ENCODE measurements at regions not wholly inside any gene's neighbourhood (a gene's known extent, or its start where the extent isn't known, plus 50 kb on each side); places are given as distances from the start of the nearest gene placed in this dataset.
"Not testable (repeated sequence)": the region's sequence is repeated elsewhere in the genome, so short reads cannot be mapped to it uniquely, and the experiment has no call there.

DNA sequence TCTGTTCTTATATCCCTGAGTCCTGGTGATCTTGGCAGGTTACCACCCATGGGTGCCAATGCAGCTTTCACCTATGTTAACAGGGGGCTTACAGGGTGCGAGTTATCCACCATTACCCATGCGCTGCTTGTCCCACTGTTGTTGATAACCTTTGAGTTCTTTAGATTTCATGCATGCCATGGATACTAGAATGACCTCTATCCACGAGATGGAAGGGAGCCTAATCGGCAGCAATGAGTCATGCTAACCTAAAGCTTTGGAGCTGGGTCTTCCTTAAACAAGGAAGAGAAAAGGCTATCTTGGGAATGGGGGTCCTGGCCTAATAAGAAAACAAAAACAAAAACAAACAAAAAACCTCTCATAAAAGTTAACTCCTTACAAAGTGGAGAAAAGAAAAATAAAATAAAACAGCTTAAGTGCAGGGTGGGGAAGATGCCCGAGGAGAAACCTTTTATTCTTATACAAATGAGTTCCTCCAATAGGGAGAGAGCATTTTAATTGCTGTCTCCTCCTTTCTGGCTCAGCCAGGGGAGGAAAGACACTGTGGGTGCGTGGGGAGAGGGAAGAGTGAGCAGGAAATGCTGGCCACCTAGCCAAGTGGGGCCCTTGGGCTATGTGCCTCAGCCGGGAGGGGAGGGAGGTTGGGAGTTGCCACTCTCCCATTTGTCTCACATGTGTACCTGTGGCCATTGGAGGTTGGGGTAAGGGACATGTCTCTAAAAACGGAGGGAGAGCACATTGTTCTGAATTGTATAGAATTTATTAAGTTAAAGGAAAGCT, 571.7 kb upstream of the TPTE start:
- ATAC-seq; intact Hi-C loops (cut with DNase I): not testable (repeated sequence)

DNA sequence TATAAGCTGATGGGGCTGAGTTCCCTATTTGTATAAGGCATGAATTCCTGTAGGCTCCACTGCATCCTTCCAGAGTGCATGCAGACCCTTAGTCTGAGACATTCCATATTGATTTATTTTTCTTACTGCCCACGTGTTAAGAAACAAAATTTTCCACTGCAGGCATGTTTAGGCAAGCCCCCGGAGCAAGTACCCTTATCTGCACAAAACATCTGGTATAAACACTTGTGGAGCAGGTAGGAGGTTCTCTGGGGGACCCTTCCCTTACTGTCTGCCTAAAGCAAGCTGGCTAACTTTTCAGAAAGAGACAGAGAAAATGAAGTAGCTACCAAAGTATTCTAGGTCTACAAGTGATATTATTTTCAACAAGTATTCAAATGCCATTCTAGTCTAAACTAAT, 571.0 kb upstream of the TPTE start:
- ATAC-seq; intact Hi-C loops (cut with DNase I); DNase-seq: not testable (repeated sequence)

More for the DNA sequence above, 571.7 kb upstream of the TPTE start:
- not testable (repeated sequence) for DNase-seq

GRCh38 chr21:9958791-9959190, 562.6 kb upstream of the TPTE start:
- DNase-seq; intact Hi-C loops (cut with DNase I); ATAC-seq: not testable (repeated sequence)

DNA sequence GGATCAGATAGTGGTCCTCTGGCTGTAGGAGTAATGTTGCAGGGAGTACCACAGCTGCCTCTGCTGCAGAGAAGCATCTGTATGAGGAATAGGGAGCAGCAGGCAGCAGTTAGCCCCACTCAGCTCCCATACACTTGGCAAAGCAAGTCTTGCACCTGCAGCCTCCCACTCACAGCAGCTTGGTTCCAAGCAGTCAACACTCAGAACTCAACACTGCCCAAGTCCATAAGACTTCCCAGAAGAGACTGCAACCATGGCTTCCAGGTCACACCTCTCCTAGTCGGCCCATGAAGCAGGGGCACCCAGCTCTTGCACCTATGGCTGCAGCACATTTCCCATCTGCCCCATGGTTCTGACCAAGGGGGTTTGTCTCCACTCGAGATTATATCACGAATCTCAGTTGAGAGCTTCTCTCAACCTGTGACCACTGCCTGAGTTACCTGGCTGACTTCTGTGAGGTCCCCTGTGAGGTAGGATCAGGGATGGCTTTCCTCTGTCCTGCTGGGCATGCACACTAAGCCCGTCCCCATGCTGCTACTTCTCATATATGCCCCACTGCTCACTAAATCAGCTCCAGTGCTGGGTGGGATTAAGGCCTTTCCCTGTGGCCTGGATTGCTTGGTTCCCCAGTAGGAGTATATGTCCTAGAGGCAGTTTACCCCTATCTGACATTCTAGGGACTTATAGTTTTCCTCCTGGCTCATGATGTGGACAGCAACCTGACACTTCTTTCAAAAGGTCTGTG, 562.0 kb upstream of the TPTE start:
- DNase-seq; intact Hi-C loops (cut with DNase I); ATAC-seq: not testable (repeated sequence)

GRCh38 chr21:9969399-9969798, 552.0 kb upstream of the TPTE start:
- DNase-seq; ATAC-seq; intact Hi-C loops (cut with DNase I): not testable (repeated sequence)

- intact Hi-C loops (cut with DNase I): not testable (repeated sequence)
These were observed 549.4 kb upstream of the TPTE start for GRCh38 chr21:9972018-9972417.

DNA sequence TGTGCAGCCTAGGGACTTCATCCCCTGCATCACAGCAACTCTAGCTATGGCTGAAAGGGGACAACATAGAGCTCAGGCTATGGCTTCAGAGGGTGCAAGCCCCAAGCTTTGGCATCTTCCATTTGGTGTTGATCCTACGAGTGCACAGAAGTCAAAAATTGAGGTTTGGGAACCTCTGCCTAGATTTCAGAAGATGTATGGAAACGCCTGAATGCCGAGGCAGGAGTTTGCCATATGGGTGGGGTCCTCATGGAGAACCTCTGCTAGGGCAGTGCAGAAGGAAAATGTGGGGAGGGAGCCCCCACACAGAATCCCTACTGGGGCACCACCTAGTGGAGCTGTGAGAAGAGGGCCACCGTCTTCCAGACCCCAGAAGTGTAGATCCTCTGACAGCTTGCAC, 543.0 kb upstream of the TPTE start:
- ATAC-seq; intact Hi-C loops (cut with DNase I); DNase-seq: not testable (repeated sequence)

More at GRCh38 chr21:9972018-9972417, 549.4 kb upstream of the TPTE start:
- ATAC-seq, DNase-seq: not testable (repeated sequence)

GRCh38 chr21:9997507-9997906, 523.9 kb upstream of the TPTE start:
- ATAC-seq; intact Hi-C loops (cut with DNase I); DNase-seq: not testable (repeated sequence)

- intact Hi-C loops (cut with DNase I); ATAC-seq; DNase-seq: not testable (repeated sequence)
These were observed 518.5 kb upstream of the TPTE start for GRCh38 chr21:10002762-10003313.

GRCh38 chr21:10005791-10006190, 515.6 kb upstream of the TPTE start:
- ATAC-seq; intact Hi-C loops (cut with DNase I); DNase-seq: not testable (repeated sequence)

DNA sequence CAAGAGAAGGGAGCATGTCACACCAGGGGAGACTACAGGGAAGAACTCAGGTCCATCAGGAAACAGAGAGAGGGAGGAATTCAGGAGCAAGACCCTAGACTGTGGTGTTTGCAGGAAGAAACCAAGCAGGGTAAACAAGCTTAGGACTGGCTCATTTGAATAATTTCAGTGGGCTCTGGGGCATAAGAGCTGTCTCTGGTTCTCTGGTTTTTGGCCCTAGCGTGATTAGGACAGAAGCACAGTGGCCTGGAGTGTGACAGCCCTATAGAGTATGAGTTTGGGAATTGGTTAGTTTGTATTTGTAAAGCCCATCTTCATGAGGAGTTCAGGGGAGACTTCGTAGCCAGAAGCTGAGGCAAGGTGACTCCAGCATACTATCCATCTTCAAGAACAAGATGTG, 504.4 kb upstream of the TPTE start:
- intact Hi-C loops (cut with DNase I); ATAC-seq; DNase-seq: not testable (repeated sequence)

DNA sequence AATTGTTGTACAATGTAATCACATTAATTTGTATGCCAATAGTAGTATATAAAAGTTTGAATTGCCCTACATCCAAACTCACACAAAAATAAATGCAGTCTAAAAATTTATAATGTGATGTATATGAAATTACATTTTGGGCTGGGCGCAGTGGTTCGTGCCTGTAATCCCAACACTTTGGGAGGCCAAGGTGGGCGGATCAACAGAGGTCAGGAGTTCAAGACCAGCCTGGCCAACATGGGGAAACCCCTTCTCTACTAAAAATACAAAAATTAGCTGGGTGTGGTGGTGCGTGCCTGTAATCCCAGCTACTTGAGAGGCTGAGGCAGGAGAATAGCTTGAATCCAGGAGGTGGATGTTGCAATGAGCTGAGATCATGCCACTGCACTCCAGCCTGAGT, 503.6 kb upstream of the TPTE start:
- DNase-seq; intact Hi-C loops (cut with DNase I); ATAC-seq: not testable (repeated sequence)

GRCh38 chr21:10021462-10021861, 499.9 kb upstream of the TPTE start:
- DNase-seq; ATAC-seq; intact Hi-C loops (cut with DNase I): not testable (repeated sequence)

DNA sequence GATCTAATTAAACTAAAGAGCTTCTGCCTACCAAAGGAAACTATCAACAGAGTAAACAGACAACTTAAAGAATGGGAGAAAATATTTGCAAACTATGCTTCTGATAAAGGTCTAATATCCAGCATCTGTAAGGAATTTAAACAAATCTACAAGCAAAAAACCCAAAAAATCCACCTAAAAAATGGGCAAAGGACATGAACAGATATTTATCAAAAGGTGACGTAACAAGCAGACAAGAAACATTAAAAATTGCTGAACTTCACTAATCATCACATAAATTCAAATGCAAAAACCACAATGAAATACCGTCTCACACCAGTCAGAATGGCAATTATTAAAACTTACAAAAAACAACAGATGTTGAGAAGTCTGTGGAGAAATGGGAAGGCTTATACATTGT, 498.6 kb upstream of the TPTE start:
- intact Hi-C loops (cut with DNase I); ATAC-seq; DNase-seq: not testable (repeated sequence)

Measured in left cardiac atrium (tissue), 4 donors.